IMR-90 (cell line): ENCODE measurements at regions not wholly inside any gene's neighbourhood (a gene's known extent, or its start where the extent isn't known, plus 50 kb on each side); places are given as distances from the start of the nearest gene placed in this dataset.

ENCODE experiments used
- ATAC-seq: fragments of 200-7000 bp; cut with Tn5 transposase; 2 replicates; pipeline ENCODE4 v1.9.1; 2020; ENCODE audit warnings: low read depth, mild to moderate bottlenecking, moderate library complexity
- BruUV-seq: library from RNA; stranded (reverse); fragments of 400-500 nt; replicated peaks from 2 replicates; lab custom pipeline; 2021; lab: Mats Ljungman, UMichigan
- CTCF ChIA-PET: fragments of 300-600 bp; formaldehyde crosslinking; extraction: SDS; loops from one replicate; lab custom pipeline; 2021; ENCODE audit warnings: antibody characterized with exemption; lab: Yijun Ruan, JAX
- POLR2A ChIA-PET: fragments of 300-600 bp; sonication (Branson Sonifier 250); formaldehyde crosslinking; loops from one replicate; lab custom pipeline; 2022; ENCODE audit warnings: antibody characterized with exemption; ENCODE audit not compliant: unreplicated experiment; lab: Charles Lee
- DNase-seq: peaks from one replicate; pipeline ENCODE4 v3.0.0; 2013
- H2AFZ ChIP-seq: replicated peaks from 2 replicates; pipeline ENCODE3; 2013; ENCODE audit warnings: low read length, mild to moderate bottlenecking; ENCODE audit not compliant: poor library complexity
- H2AK5ac ChIP-seq: 2 replicates; pipeline ENCODE4 v1.6.1; 2013; ENCODE audit warnings: low read depth, low read length, inconsistent platforms
- H2AK9ac ChIP-seq: replicated peaks from 2 replicates; pipeline ENCODE3; 2013; ENCODE audit warnings: mild to moderate bottlenecking, low read depth, low read length, moderate library complexity; ENCODE audit not compliant: poor library complexity
- H2BK120ac ChIP-seq: 2 replicates; pipeline ENCODE4 v1.6.1; 2013; ENCODE audit warnings: low read depth, low read length, inconsistent platforms
- H2BK15ac ChIP-seq: 3 replicates; pipeline ENCODE4 v1.6.1; 2013; ENCODE audit warnings: low read depth, low read length, inconsistent platforms
- H2BK20ac ChIP-seq: 2 replicates; pipeline ENCODE4 v1.6.1; 2013; ENCODE audit warnings: low read depth, mild to moderate bottlenecking, inconsistent platforms, low read length, moderate library complexity
- H2BK5ac ChIP-seq: 2 replicates; pipeline ENCODE4 v1.6.1; 2013; ENCODE audit warnings: mild to moderate bottlenecking, low read depth, low read length, inconsistent platforms; ENCODE audit not compliant: poor library complexity, severe bottlenecking
- H3K14ac ChIP-seq: replicated peaks from 2 replicates; pipeline ENCODE4 v1.6.1; 2013; ENCODE audit warnings: low read depth, low read length, inconsistent platforms
- H3K18ac ChIP-seq: 2 replicates; pipeline ENCODE4 v1.6.1; 2013; ENCODE audit warnings: low read depth, low read length, control low read depth
- H3K23ac ChIP-seq: 2 replicates; pipeline ENCODE4 v1.6.1; 2013; ENCODE audit warnings: low read depth, low read length, inconsistent platforms
- H3K27ac ChIP-seq: 2 replicates; pipeline ENCODE4 v1.5.1; 2013; ENCODE audit warnings: mild to moderate bottlenecking, control low read depth, low read length; ENCODE audit not compliant: insufficient read depth
- H3K27me3 ChIP-seq: 2 replicates; pipeline ENCODE4 v1.6.1; 2013; ENCODE audit warnings: low read length; ENCODE audit not compliant: control insufficient read depth, insufficient read depth
- H3K36me3 ChIP-seq: 2 replicates; pipeline ENCODE4 v1.6.1; 2013; ENCODE audit warnings: low read length, mixed read lengths; ENCODE audit not compliant: control insufficient read depth, insufficient read depth
- H3K4ac ChIP-seq: 2 replicates; pipeline ENCODE4 v1.6.1; 2013; ENCODE audit warnings: low read depth, low read length, inconsistent platforms
- H3K4me1 ChIP-seq: 2 replicates; pipeline ENCODE4 v1.6.1; 2013; ENCODE audit warnings: low read length, mixed read lengths; ENCODE audit not compliant: control insufficient read depth, insufficient read depth
- H3K4me2 ChIP-seq: 2 replicates; pipeline ENCODE4 v1.6.1; 2013; ENCODE audit warnings: low read depth, mild to moderate bottlenecking, control low read depth, low read length, moderate library complexity
- H3K4me3 ChIP-seq: 2 replicates; pipeline ENCODE4 v1.5.1; 2013; ENCODE audit warnings: low read depth, mild to moderate bottlenecking, control low read depth, low read length, moderate library complexity; ENCODE audit not compliant: insufficient read depth
- H3K56ac ChIP-seq: 2 replicates; pipeline ENCODE4 v1.6.1; 2013; ENCODE audit warnings: low read length, inconsistent platforms; ENCODE audit not compliant: insufficient read depth; ENCODE audit errors: extremely low read depth
- H3K79me1 ChIP-seq, 2 experiments: 2 replicates each; pipeline ENCODE4 v1.6.1; 2013; ENCODE audit warnings: low read length in 2 of 2, inconsistent platforms in 1 of 2, low read depth in 1 of 2
- H3K9ac ChIP-seq: 2 replicates; pipeline ENCODE4 v1.6.1; 2013; ENCODE audit warnings: low read depth, low read length, control low read depth
- H3K9me1 ChIP-seq: 2 replicates; pipeline ENCODE4 v1.6.1; 2013; ENCODE audit warnings: low read length, inconsistent platforms; ENCODE audit not compliant: insufficient read depth
- H3K9me3 ChIP-seq: 2 replicates; pipeline ENCODE4 v1.6.1; 2013; ENCODE audit warnings: low read length; ENCODE audit not compliant: control insufficient read depth, insufficient read depth
- H4K20me1 ChIP-seq: 2 replicates; pipeline ENCODE4 v1.6.1; 2013; ENCODE audit warnings: low read length, inconsistent platforms; ENCODE audit not compliant: insufficient read depth
- H4K5ac ChIP-seq: 2 replicates; pipeline ENCODE4 v1.6.1; 2013; ENCODE audit warnings: mild to moderate bottlenecking, low read depth, low read length, control low read depth
- H4K8ac ChIP-seq, 2 experiments: 2 replicates each; pipeline ENCODE4 v1.6.1; 2013; ENCODE audit warnings: low read depth in 2 of 2, low read length in 2 of 2, control low read depth in 1 of 2, inconsistent platforms in 1 of 2
- H4K91ac ChIP-seq: 2 replicates; pipeline ENCODE4 v1.6.1; 2013; ENCODE audit warnings: low read depth, low read length, inconsistent platforms; ENCODE audit not compliant: insufficient read depth
- CEBPB ChIP-seq: IDR thresholded peaks from 2 replicates; pipeline ENCODE4 v1.6.1; 2012; ENCODE audit warnings: low read depth, low read length, improper control_type of control experiment
- CHD1 ChIP-seq: IDR thresholded peaks from 2 replicates; pipeline ENCODE4 v1.6.1; 2012; ENCODE audit warnings: low read depth, low read length, improper control_type of control experiment
- FOS ChIP-seq: fragments of 150-350 bp; IDR thresholded peaks from 2 replicates; pipeline ENCODE4 v1.6.1; 2016; ENCODE audit warnings: low read depth, low read length
- MAZ ChIP-seq: IDR thresholded peaks from 2 replicates; pipeline ENCODE4 v1.6.1; 2012; ENCODE audit warnings: low read depth, mild to moderate bottlenecking, low read length, improper control_type of control experiment, moderate library complexity, borderline replicate concordance
- NFE2L2 ChIP-seq: fragments of 150-350 bp; IDR thresholded peaks from 2 replicates; pipeline ENCODE4 v1.6.1; 2016; ENCODE audit warnings: low read depth, mild to moderate bottlenecking, low read length
- POLR2A ChIP-seq: IDR thresholded peaks from 2 replicates; pipeline ENCODE4 v1.6.1; 2012; ENCODE audit warnings: mild to moderate bottlenecking, low read depth, low read length
- RAD21 ChIP-seq: IDR thresholded peaks from 2 replicates; pipeline ENCODE4 v1.6.1; 2012; ENCODE audit warnings: low read length, improper control_type of control experiment
- RFX5 ChIP-seq: IDR thresholded peaks from 2 replicates; pipeline ENCODE4 v1.8.0; 2012; ENCODE audit warnings: low read depth, mild to moderate bottlenecking, low read length, moderate library complexity
- SMC3 ChIP-seq: fragments of 150-350 bp; IDR thresholded peaks from 2 replicates; pipeline ENCODE4 v1.6.1; 2016; ENCODE audit warnings: low read depth, mild to moderate bottlenecking, antibody characterized with exemption, low read length, moderate library complexity
- WGBS, 2 experiments: methylation state at CpG; one replicate each; pipeline versions ENCODE4 v1.1.5 to v1.1.7; 2013; ENCODE audit warnings: missing lambda C conversion rate in 2 of 2; ENCODE audit not compliant: insufficient read length in 1 of 2; ENCODE audit errors: extremely low coverage in 2 of 2; 5-methylcytosine and 5-hydroxymethylcytosine counted together
- dilution Hi-C: fragments of 300-500 bp; cut with HindIII; formaldehyde crosslinking; loops from one replicate; pipeline ENCODE4 v1.14.3; 2018; ENCODE audit warnings: low sequenced_read_pairs; ENCODE audit not compliant: unreplicated experiment
- in situ Hi-C: fragments of 300-500 bp; cut with MboI; formaldehyde crosslinking; loops from 3 replicates; pipeline ENCODE4 v1.14.3; 2019; ENCODE audit warnings: low sequenced_read_pairs, inconsistent platforms, mixed read lengths
- intact Hi-C: fragments of 100-400 bp; cut with micrococcal nuclease; formaldehyde crosslinking; loops from 2 replicates; pipeline ENCODE4 v1.10.0; 2022
- TF ChIP-seq, protein P1 (sequence below): fragments of 150-350 bp; IDR thresholded peaks from 2 replicates; pipeline ENCODE4 v1.6.1; 2016; ENCODE audit warnings: low read depth, mild to moderate bottlenecking, low read length, moderate library complexity, borderline replicate concordance

DNA sequence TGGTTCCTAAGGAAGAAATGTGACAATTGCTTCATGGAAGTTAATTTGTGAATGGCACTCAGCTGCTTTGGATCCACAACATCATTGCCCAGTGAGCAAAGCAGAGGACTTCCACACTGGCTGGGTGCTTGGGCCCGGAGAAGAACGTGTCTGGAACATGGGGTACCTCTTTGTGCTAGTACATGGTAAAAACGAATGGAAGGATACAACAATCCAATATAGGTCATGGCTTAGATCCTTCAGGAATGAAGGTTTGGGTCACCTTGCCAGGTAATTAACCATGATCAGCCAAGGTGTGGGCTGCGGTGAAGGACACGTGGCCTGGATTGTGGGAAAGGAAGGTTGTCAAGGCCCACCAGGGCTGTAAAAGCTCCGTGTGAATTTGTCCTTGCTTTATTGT lies 245.9 kb upstream of the HS6ST1 start:
- no peak overlapping the region for H3K4me2 ChIP-seq
- no peaks in the 10 kb centered on the region for H3K36me3 ChIP-seq
- in situ Hi-C loops, result no loop called here
- H2BK5ac ChIP-seq, result no peak overlapping the region
- peaks cover 9% of the 10 kb centered on the region for H3K4me1 ChIP-seq
- H4K5ac ChIP-seq, result no peak overlapping the region
- H3K9me3 ChIP-seq, result no peaks in the 10 kb centered on the region
- no peak overlapping the region for H4K8ac ChIP-seq
- DNase-seq (no peak), ATAC-seq (no peak)
- no peak overlapping the region; the same call in 2 of the 3 replicates for H2BK15ac ChIP-seq
- 100% methylated on average over 2 of the region's 6 CpGs; no CpG with 5 or more reads in 1 of the 2 experiments for WGBS, 2 experiments
- no peaks in the 10 kb centered on the region for H3K79me1 ChIP-seq
- BruUV-seq, result no TSS peak
- dilution Hi-C loops, result no loop called here
- 0 out of 2 replicates have a peak overlapping the region, but pooled peaks have one; percentile 53 for H4K91ac ChIP-seq
- ChIA-PET POLR2A (no interaction called here), CTCF (no interaction called here)
- peak overlapping the region; percentile 35; the same call in 1 of the 2 replicates for H2AK5ac ChIP-seq
- H2AK9ac ChIP-seq, result no peak overlapping the region
- H2BK20ac ChIP-seq, result 0 out of 2 replicates have a peak overlapping the region, but pooled peaks have one; percentile 72
- no peak overlapping the region for H3K56ac ChIP-seq
- peak overlapping the region; percentile 85 for H2BK120ac ChIP-seq
- no peaks in the 10 kb centered on the region for H4K20me1 ChIP-seq
- intact Hi-C loops, result no loop called here
- no peak overlapping the region for H3K4me3 ChIP-seq
- H3K14ac ChIP-seq, result 0 out of 2 replicates have a peak overlapping the region, but pooled peaks have one; percentile 10
- H3K27ac ChIP-seq, result no peak overlapping the region
- H3K23ac ChIP-seq, result no peak overlapping the region
- no peaks in the 10 kb centered on the region for H3K27me3 ChIP-seq
- TF ChIP-seq POLR2A (no peak), CEBPB (no peak), NFE2L2 (no peak), RAD21 (no peak), CHD1 (no peak), RFX5 (no peak), SMC3 (no peak), MAZ (no peak), FOS (no peak)
- TF ChIP-seq, protein P1, sequence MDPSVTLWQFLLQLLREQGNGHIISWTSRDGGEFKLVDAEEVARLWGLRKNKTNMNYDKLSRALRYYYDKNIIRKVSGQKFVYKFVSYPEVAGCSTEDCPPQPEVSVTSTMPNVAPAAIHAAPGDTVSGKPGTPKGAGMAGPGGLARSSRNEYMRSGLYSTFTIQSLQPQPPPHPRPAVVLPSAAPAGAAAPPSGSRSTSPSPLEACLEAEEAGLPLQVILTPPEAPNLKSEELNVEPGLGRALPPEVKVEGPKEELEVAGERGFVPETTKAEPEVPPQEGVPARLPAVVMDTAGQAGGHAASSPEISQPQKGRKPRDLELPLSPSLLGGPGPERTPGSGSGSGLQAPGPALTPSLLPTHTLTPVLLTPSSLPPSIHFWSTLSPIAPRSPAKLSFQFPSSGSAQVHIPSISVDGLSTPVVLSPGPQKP, result no peak
- H3K9me1 ChIP-seq, result peaks cover 11% of the 10 kb centered on the region
- H3K18ac ChIP-seq, result no peak overlapping the region; the same call in 1 of the 2 replicates
- H2AFZ ChIP-seq, result no peak overlapping the region
- H3K4ac ChIP-seq, result peak overlapping the region; percentile 40; the same call in 1 of the 2 replicates
- no peak overlapping the region for H3K9ac ChIP-seq
